K562 (cell line): ENCODE measurements at regions not wholly inside any gene's neighbourhood (a gene's known extent, or its start where the extent isn't known, plus 50 kb on each side); places are given as distances from the start of the nearest gene placed in this dataset.

Source experiments
- ATAC-seq: fragments of 200-7000 bp; cut with Tn5 transposase; 3 replicates; pipeline ENCODE4 v1.9.1; 2020; ENCODE audit warnings: moderate library complexity
- BruUV-seq: library from RNA; stranded (reverse); fragments of 400-500 nt; replicated peaks from 2 replicates; lab custom pipeline; 2021; lab: Mats Ljungman, UMichigan
- CTCF ChIA-PET: fragments of 300-600 bp; formaldehyde crosslinking; extraction: SDS; loops from one replicate; lab custom pipeline; 2021; ENCODE audit warnings: low intra/inter-chr PET ratio; lab: Yijun Ruan, JAX
- POLR2A ChIA-PET: fragments of 300-600, 350-650 bp; sonication (Branson Sonifier 250); formaldehyde crosslinking; extraction: SDS; loops from one replicate; lab custom pipeline; 2021; ENCODE audit warnings: antibody characterized with exemption, inconsistent platforms; lab: Yijun Ruan, JAX
- DNase-seq, 4 experiments: peaks; one replicate each; pipeline versions ENCODE4 v3.0.0 to v3.0.0-alpha.2; 2011 to 2018; ENCODE audit warnings: low spot score in 3 of 4, mixed read lengths in 3 of 4; ENCODE audit errors: extremely low read depth in 1 of 4
- FAIRE-seq: peaks from 2 replicates; lab custom pipeline; 2011; peaks lifted over from hg19 to GRCh38; lab: Jason Lieb, UNC
- H2AFZ ChIP-seq: 2 replicates; pipeline ENCODE4 v1.6.0; 2011; ENCODE audit warnings: low read depth, low read length, control low read depth, inconsistent platforms
- H3K27ac ChIP-seq: fragments of 200-600 bp; 3 replicates; pipeline ENCODE4 v1.8.0; 2011; ENCODE audit warnings: low read depth, mild to moderate bottlenecking, control low read depth, inconsistent platforms, low read length, moderate library complexity, mixed read lengths; ENCODE audit errors: extremely low read depth
- H3K27me3 ChIP-seq, 2 experiments: fragments of 300-600 bp in 1 of 2; 2 replicates in 1 of 2; 3 replicates in 1 of 2; pipeline versions ENCODE4 v1.6.0 to v1.8.0; 2011; ENCODE audit warnings: inconsistent platforms in 2 of 2, low read length in 2 of 2, mild to moderate bottlenecking in 1 of 2, mixed read lengths in 1 of 2, moderate library complexity in 1 of 2; ENCODE audit not compliant: control insufficient read depth in 2 of 2, insufficient read depth in 2 of 2
- H3K36me3 ChIP-seq: fragments of 300-600 bp; 3 replicates; pipeline ENCODE4 v1.8.0; 2011; ENCODE audit warnings: mild to moderate bottlenecking, low read length, inconsistent platforms; ENCODE audit not compliant: control insufficient read depth, insufficient read depth
- H3K4me1 ChIP-seq, 2 experiments: fragments of 200-600 bp in 1 of 2; replicated peaks in 1 of 2; 2 replicates in 1 of 2; 3 replicates in 1 of 2; pipeline versions ENCODE4 v1.5.1 to v1.8.0; 2011; ENCODE audit warnings: inconsistent platforms in 2 of 2, low read length in 2 of 2, mild to moderate bottlenecking in 1 of 2, mixed read lengths in 1 of 2, moderate library complexity in 1 of 2; ENCODE audit not compliant: control insufficient read depth in 2 of 2, insufficient read depth in 2 of 2
- H3K4me2 ChIP-seq: 2 replicates; pipeline ENCODE4 v1.6.1; 2011; ENCODE audit warnings: low read length, control low read depth, inconsistent platforms, mixed read lengths; ENCODE audit not compliant: insufficient read depth
- H3K4me3 ChIP-seq: fragments of 200-600 bp; sonication (generic), shearing (Covaris generic); 2 replicates; pipeline ENCODE4 v1.5.1; 2016; ENCODE audit warnings: control low read depth, inconsistent platforms
- H3K79me2 ChIP-seq: fragments of 200-600 bp; 3 replicates; pipeline ENCODE4 v1.8.0; 2011; ENCODE audit warnings: low read length, inconsistent platforms; ENCODE audit not compliant: control insufficient read depth, insufficient read depth
- H3K9ac ChIP-seq, 2 experiments: 2 replicates each; pipeline versions ENCODE4 v1.6.0 to v1.6.1; 2011; ENCODE audit warnings: low read depth in 2 of 2, low read length in 2 of 2, control low read depth in 1 of 2, inconsistent platforms in 1 of 2, mild to moderate bottlenecking in 1 of 2, mixed read lengths in 1 of 2; ENCODE audit not compliant: insufficient read depth in 1 of 2
- H3K9me1 ChIP-seq: one replicate; pipeline ENCODE4 v1.6.0; 2011; ENCODE audit warnings: inconsistent platforms, mild to moderate bottlenecking, low read length, moderate library complexity; ENCODE audit not compliant: control insufficient read depth, insufficient read depth
- H3K9me3 ChIP-seq: replicated peaks from 2 replicates; pipeline ENCODE4 v1.5.1; 2011; ENCODE audit warnings: low read depth, low read length, inconsistent platforms; ENCODE audit not compliant: control insufficient read depth, insufficient read depth
- H4K20me1 ChIP-seq: replicated peaks from 2 replicates; pipeline ENCODE4 v1.6.1; 2011; ENCODE audit warnings: low read length, inconsistent platforms, mixed read lengths; ENCODE audit not compliant: control insufficient read depth, insufficient read depth
- ASH1L ChIP-seq: fragments of 450-650 bp; IDR thresholded peaks from 2 replicates; pipeline ENCODE4 v1.6.1; 2018; ENCODE audit warnings: borderline replicate concordance, mild to moderate bottlenecking, low read depth; ENCODE audit not compliant: partially characterized antibody
- SLC30A9 ChIP-seq: fragments of 250-450 bp; sonication (Bioruptor Pico); IDR thresholded peaks from 2 replicates; pipeline ENCODE4 v1.8.0; 2022; ENCODE audit warnings: mild to moderate bottlenecking, moderate library complexity
- ZNF444 ChIP-seq: fragments of 250-450 bp; sonication (Bioruptor Pico); IDR thresholded peaks from 2 replicates; pipeline ENCODE4 v1.4.0; 2020; ENCODE audit warnings: mild to moderate bottlenecking, moderate library complexity
- ZNF707 ChIP-seq: fragments of 250-450 bp; sonication (Bioruptor Pico); conservative IDR thresholded peaks from 2 replicates; pipeline ENCODE4 v1.8.0; 2022; ENCODE audit warnings: inconsistent platforms, mild to moderate bottlenecking, moderate library complexity
- WGBS: fragments of 100-300 bp; shearing (Covaris generic); methylation state at CpG from one replicate; pipeline ENCODE4 v1.1.6; 2016; ENCODE audit warnings: low coverage, mixed read lengths; ENCODE audit not compliant: insufficient coverage; ENCODE audit errors: missing lambda C conversion rate; 5-methylcytosine and 5-hydroxymethylcytosine counted together
- in situ Hi-C: fragments of 300-500 bp; cut with MboI; formaldehyde crosslinking; loops from 4 replicates; pipeline ENCODE4 v1.15.0; 2018; ENCODE audit warnings: inconsistent platforms, mixed read lengths
- intact Hi-C: fragments of 100-400 bp; cut with micrococcal nuclease; formaldehyde crosslinking; loops from 2 replicates; pipeline ENCODE4 v1.14.2; 2022
- TF ChIP-seq, protein P1 (sequence below): fragments of 200-800 bp; sonication (Bioruptor generic); IDR thresholded peaks from 2 replicates; pipeline ENCODE4 v1.6.1; 2016; ENCODE audit warnings: missing genetic modification characterization, missing compliant biosample characterization
- TF ChIP-seq, protein P2 (sequence below): fragments of 250-450 bp; sonication (Bioruptor Pico); IDR thresholded peaks from 2 replicates; pipeline ENCODE4 v1.4.0; 2020; ENCODE audit warnings: borderline replicate concordance
- TF ChIP-seq, protein P3 (sequence below): sonication (generic); formaldehyde crosslinking; IDR thresholded peaks from 2 replicates; pipeline ENCODE4 v1.8.1; 2023; ENCODE audit warnings: mild to moderate bottlenecking, missing genetic modification reagents

DNA sequence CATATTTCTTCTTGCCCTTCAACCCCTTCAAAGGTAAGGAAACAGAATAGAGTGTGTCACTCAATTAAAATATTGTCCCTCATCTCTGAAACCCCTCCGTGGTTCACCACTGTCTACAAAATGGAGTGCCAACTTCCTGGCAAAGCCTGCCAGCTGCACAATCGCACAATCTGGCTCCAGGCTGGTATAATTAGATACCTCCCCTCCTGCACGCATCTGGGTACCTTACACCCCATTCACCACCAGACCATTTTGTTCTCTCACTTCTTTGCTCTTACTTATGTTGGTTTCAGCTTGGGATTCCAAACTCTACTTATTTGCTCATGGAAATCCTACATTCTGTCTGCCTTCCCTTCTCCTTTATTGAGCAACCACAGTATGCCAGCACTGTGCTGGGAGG, 314.9 kb downstream of the NUAK1 start:
- Histone ChIP-seq H3K36me3 (no peaks in the 10 kb centered on the region), H2AFZ (no peak overlapping the region), H3K79me2 (no peaks in the 10 kb centered on the region), H3K4me1 (no peaks in the 10 kb centered on the region), H3K4me3 (no peak overlapping the region), H3K9ac (no peak overlapping the region), H3K4me2 (no peak overlapping the region), H4K20me1 (no peaks in the 10 kb centered on the region), H3K27ac (no peak overlapping the region), H3K27me3 (peaks cover 0 to 3% of the 10 kb centered on the region in 2 experiments; a peak in 1 of 5 replicates), H3K9me1 (no peaks in the 10 kb centered on the region), H3K9me3 (no peaks in the 10 kb centered on the region)
- TF ChIP-seq ASH1L = no peak
- TF ChIP-seq, protein P1, sequence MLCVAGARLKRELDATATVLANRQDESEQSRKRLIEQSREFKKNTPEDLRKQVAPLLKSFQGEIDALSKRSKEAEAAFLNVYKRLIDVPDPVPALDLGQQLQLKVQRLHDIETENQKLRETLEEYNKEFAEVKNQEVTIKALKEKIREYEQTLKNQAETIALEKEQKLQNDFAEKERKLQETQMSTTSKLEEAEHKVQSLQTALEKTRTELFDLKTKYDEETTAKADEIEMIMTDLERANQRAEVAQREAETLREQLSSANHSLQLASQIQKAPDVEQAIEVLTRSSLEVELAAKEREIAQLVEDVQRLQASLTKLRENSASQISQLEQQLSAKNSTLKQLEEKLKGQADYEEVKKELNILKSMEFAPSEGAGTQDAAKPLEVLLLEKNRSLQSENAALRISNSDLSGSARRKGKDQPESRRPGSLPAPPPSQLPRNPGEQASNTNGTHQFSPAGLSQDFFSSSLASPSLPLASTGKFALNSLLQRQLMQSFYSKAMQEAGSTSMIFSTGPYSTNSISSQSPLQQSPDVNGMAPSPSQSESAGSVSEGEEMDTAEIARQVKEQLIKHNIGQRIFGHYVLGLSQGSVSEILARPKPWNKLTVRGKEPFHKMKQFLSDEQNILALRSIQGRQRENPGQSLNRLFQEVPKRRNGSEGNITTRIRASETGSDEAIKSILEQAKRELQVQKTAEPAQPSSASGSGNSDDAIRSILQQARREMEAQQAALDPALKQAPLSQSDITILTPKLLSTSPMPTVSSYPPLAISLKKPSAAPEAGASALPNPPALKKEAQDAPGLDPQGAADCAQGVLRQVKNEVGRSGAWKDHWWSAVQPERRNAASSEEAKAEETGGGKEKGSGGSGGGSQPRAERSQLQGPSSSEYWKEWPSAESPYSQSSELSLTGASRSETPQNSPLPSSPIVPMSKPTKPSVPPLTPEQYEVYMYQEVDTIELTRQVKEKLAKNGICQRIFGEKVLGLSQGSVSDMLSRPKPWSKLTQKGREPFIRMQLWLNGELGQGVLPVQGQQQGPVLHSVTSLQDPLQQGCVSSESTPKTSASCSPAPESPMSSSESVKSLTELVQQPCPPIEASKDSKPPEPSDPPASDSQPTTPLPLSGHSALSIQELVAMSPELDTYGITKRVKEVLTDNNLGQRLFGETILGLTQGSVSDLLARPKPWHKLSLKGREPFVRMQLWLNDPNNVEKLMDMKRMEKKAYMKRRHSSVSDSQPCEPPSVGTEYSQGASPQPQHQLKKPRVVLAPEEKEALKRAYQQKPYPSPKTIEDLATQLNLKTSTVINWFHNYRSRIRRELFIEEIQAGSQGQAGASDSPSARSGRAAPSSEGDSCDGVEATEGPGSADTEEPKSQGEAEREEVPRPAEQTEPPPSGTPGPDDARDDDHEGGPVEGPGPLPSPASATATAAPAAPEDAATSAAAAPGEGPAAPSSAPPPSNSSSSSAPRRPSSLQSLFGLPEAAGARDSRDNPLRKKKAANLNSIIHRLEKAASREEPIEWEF (CRISPR knock-in tag) = no peak
- no peak for TF ChIP-seq ZNF444 (CRISPR knock-in tag)
- TF ChIP-seq, protein P2, sequence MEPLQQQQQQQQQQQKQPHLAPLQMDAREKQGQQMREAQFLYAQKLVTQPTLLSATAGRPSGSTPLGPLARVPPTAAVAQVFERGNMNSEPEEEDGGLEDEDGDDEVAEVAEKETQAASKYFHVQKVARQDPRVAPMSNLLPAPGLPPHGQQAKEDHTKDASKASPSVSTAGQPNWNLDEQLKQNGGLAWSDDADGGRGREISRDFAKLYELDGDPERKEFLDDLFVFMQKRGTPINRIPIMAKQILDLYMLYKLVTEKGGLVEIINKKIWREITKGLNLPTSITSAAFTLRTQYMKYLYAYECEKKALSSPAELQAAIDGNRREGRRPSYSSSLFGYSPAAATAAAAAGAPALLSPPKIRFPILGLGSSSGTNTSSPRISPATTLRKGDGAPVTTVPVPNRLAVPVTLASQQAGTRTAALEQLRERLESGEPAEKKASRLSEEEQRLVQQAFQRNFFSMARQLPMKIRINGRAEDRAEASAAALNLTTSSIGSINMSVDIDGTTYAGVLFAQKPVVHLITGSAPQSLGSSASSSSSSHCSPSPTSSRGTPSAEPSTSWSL (CRISPR knock-in tag) = no peak
- no peak for TF ChIP-seq ZNF707 (CRISPR knock-in tag)
- TF ChIP-seq, protein P3, sequence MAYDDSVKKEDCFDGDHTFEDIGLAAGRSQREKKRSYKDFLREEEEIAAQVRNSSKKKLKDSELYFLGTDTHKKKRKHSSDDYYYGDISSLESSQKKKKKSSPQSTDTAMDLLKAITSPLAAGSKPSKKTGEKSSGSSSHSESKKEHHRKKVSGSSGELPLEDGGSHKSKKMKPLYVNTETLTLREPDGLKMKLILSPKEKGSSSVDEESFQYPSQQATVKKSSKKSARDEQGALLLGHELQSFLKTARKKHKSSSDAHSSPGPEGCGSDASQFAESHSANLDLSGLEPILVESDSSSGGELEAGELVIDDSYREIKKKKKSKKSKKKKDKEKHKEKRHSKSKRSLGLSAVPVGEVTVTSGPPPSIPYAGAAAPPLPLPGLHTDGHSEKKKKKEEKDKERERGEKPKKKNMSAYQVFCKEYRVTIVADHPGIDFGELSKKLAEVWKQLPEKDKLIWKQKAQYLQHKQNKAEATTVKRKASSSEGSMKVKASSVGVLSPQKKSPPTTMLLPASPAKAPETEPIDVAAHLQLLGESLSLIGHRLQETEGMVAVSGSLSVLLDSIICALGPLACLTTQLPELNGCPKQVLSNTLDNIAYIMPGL = no peak
- no peak for TF ChIP-seq SLC30A9 (CRISPR knock-in tag)
- intact Hi-C loops (no loop called here), in situ Hi-C loops (no loop called here)
- FAIRE-seq = no peak
- ChIA-PET POLR2A (no interaction called here), CTCF (no interaction called here)
- ATAC-seq = no peak
- WGBS = 0% methylated on average over 3 of the region's 3 CpGs
- BruUV-seq = no TSS peak
- no peak for DNase-seq
